Endothelial cell (in vitro differentiated cells): ENCODE measurements at regions not wholly inside any gene's neighbourhood (a gene's known extent, or its start where the extent isn't known, plus 50 kb on each side); places are given as distances from the start of the nearest gene placed in this dataset.

Experiments
- DNase-seq: peaks from one replicate; pipeline ENCODE4 v3.0.0; 2021; ENCODE audit warnings: low spot score
- H3K27ac Mint-ChIP-seq: one replicate; pipeline ENCODE4 v1.8.0; 2021; ENCODE audit warnings: mixed read lengths, inconsistent platforms; ENCODE audit not compliant: unreplicated experiment
- H3K27me3 Mint-ChIP-seq: one replicate; pipeline ENCODE4 v1.8.0; 2021; ENCODE audit warnings: mild to moderate bottlenecking, moderate library complexity, mixed read lengths, inconsistent platforms; ENCODE audit not compliant: unreplicated experiment
- H3K36me3 Mint-ChIP-seq: one replicate; pipeline ENCODE4 v1.8.0; 2021; ENCODE audit warnings: mild to moderate bottlenecking, low read depth, mixed read lengths, inconsistent platforms; ENCODE audit not compliant: unreplicated experiment
- H3K4me1 Mint-ChIP-seq: one replicate; pipeline ENCODE4 v1.8.0; 2021; ENCODE audit warnings: mild to moderate bottlenecking, mixed read lengths, inconsistent platforms; ENCODE audit not compliant: unreplicated experiment
- H3K4me3 Mint-ChIP-seq: one replicate; pipeline ENCODE4 v1.8.0; 2021; ENCODE audit warnings: mild to moderate bottlenecking, mixed read lengths, inconsistent platforms; ENCODE audit not compliant: unreplicated experiment
- H3K9me3 Mint-ChIP-seq: one replicate; pipeline ENCODE4 v1.8.0; 2021; ENCODE audit warnings: mixed read lengths, inconsistent platforms; ENCODE audit not compliant: unreplicated experiment
- CTCF ChIP-seq: fragments of 200-600 bp; sonication (generic); IDR thresholded peaks from one replicate; pipeline ENCODE4 v1.5.0; 2021; ENCODE audit warnings: antibody characterized with exemption; ENCODE audit not compliant: unreplicated experiment

GRCh38 chr7:131858611-131859010, 302.2 kb upstream of the PODXL start:
- Mint-ChIP-seq H3K4me1 (peaks cover 3% of the 10 kb centered on the region), H3K36me3 (peaks cover 4% of the 10 kb centered on the region), H3K4me3 (no peak overlapping the region), H3K27ac (no peak overlapping the region), H3K9me3 (no peaks in the 10 kb centered on the region), H3K27me3 (no peaks in the 10 kb centered on the region)
- no peak for TF ChIP-seq CTCF
- DNase-seq, result no peak

- H3K4me3 Mint-ChIP-seq, result no peak overlapping the region
- H3K4me1 Mint-ChIP-seq, result no peaks in the 10 kb centered on the region
- peaks cover 4% of the 10 kb centered on the region for H3K36me3 Mint-ChIP-seq
- no peaks in the 10 kb centered on the region for H3K9me3 Mint-ChIP-seq
- H3K27me3 Mint-ChIP-seq, result no peaks in the 10 kb centered on the region
- no peak for TF ChIP-seq CTCF
- no peak for DNase-seq
- H3K27ac Mint-ChIP-seq, result no peak overlapping the region
These were observed 293.0 kb upstream of the PODXL start for GRCh38 chr7:131849472-131849871.

- H3K27ac Mint-ChIP-seq, result no peak overlapping the region
- H3K36me3 Mint-ChIP-seq, result no peaks in the 10 kb centered on the region
- H3K4me3 Mint-ChIP-seq, result no peak overlapping the region
- no peak for DNase-seq
- no peaks in the 10 kb centered on the region for H3K9me3 Mint-ChIP-seq
- H3K4me1 Mint-ChIP-seq, result no peaks in the 10 kb centered on the region
- peaks cover 1% of the 10 kb centered on the region for H3K27me3 Mint-ChIP-seq
- no peak for TF ChIP-seq CTCF
These were observed 291.6 kb upstream of the PODXL start for GRCh38 chr7:131848033-131848432.

- no peak overlapping the region for H3K27ac Mint-ChIP-seq
- DNase-seq, result no peak
- no peak overlapping the region for H3K4me3 Mint-ChIP-seq
- no peaks in the 10 kb centered on the region for H3K4me1 Mint-ChIP-seq
- peaks cover 1% of the 10 kb centered on the region for H3K27me3 Mint-ChIP-seq
- no peaks in the 10 kb centered on the region for H3K36me3 Mint-ChIP-seq
- no peak for TF ChIP-seq CTCF
- H3K9me3 Mint-ChIP-seq, result no peaks in the 10 kb centered on the region
These were observed 289.3 kb upstream of the PODXL start for GRCh38 chr7:131845573-131846314.

GRCh38 chr7:131844369-131844768, 287.9 kb upstream of the PODXL start:
- no peak for TF ChIP-seq CTCF
- no peaks in the 10 kb centered on the region for H3K36me3 Mint-ChIP-seq
- no peak overlapping the region for H3K4me3 Mint-ChIP-seq
- DNase-seq, result no peak
- H3K27me3 Mint-ChIP-seq, result peaks cover 1% of the 10 kb centered on the region
- H3K27ac Mint-ChIP-seq, result no peak overlapping the region
- no peaks in the 10 kb centered on the region for H3K9me3 Mint-ChIP-seq
- no peaks in the 10 kb centered on the region for H3K4me1 Mint-ChIP-seq
